Testis (tissue), 2 donors: ENCODE measurements at regions not wholly inside any gene's neighbourhood (a gene's known extent, or its start where the extent isn't known, plus 50 kb on each side); places are given as distances from the start of the nearest gene placed in this dataset.

ENCODE experiments used
- CTCF ChIP-seq, 3 experiments: fragments of 450-650 bp in 2 of 3; fragments of 200-600 bp in 1 of 3; sonication (generic) in 1 of 3; IDR thresholded peaks; one replicate each; pipeline ENCODE4 v1.5.1; 2016 to 2019; ENCODE audit warnings: antibody characterized with exemption in 3 of 3, mild to moderate bottlenecking in 2 of 3, moderate library complexity in 1 of 3
- POLR2A ChIP-seq: fragments of 450-650 bp; IDR thresholded peaks from one replicate; pipeline ENCODE4 v1.6.1; 2017; ENCODE audit warnings: antibody characterized with exemption, mild to moderate bottlenecking, moderate library complexity

GRCh38 chrX:13194291-13195103 lies 125.4 kb downstream of the ATXN3L start:
- no peak for TF ChIP-seq CTCF (IDR thresholded peaks at IDR 0.05)
- TF ChIP-seq POLR2A: no peak
